NCI-H82 treated with DMSO at 0.1 percent for 48 hours (cell line): ENCODE measurements at regions not wholly inside any gene's neighbourhood (a gene's known extent, or its start where the extent isn't known, plus 50 kb on each side); places are given as distances from the start of the nearest gene placed in this dataset.

ENCODE experiments used
- DNase-seq: peaks from one replicate; lab custom pipeline; 2025; ENCODE audit not compliant: unreplicated experiment; lab: John Stamatoyannopoulos, UW

GRCh38 chr11:93959663-93960062 lies 61.5 kb upstream of the HEPHL1 start:
- no peak for DNase-seq

GRCh38 chr11:93963072-93963471 lies 58.1 kb upstream of the HEPHL1 start:
- DNase-seq = no peak

- DNase-seq = no peak
Measured at GRCh38 chr11:93967258-93967657, 53.9 kb upstream of the HEPHL1 start.

- DNase-seq = no peak
Measured at GRCh38 chr11:93967944-93968343, 53.2 kb upstream of the HEPHL1 start.

- no peak for DNase-seq
Measured at GRCh38 chr11:93969925-93970922, 50.9 kb upstream of the HEPHL1 start.
